Progenitor cell of endocrine pancreas (in vitro differentiated cells): ENCODE measurements at regions not wholly inside any gene's neighbourhood (a gene's known extent, or its start where the extent isn't known, plus 50 kb on each side); places are given as distances from the start of the nearest gene placed in this dataset.

ENCODE experiments used
- DNase-seq: peaks from one replicate; pipeline ENCODE4 v3.0.0; 2021; ENCODE audit warnings: low spot score; ENCODE audit not compliant: unreplicated experiment
- H3K27ac Mint-ChIP-seq: 2 replicates; pipeline ENCODE4 v1.8.0; 2021; ENCODE audit warnings: mild to moderate bottlenecking, moderate library complexity, mixed read lengths
- H3K27me3 Mint-ChIP-seq: 2 replicates; pipeline ENCODE4 v1.8.0; 2021; ENCODE audit warnings: mixed read lengths
- H3K36me3 Mint-ChIP-seq: 2 replicates; pipeline ENCODE4 v1.8.0; 2022; ENCODE audit warnings: mixed read lengths; ENCODE audit not compliant: insufficient read depth
- H3K4me1 Mint-ChIP-seq: 2 replicates; pipeline ENCODE4 v1.8.0; 2021; ENCODE audit warnings: low read depth, mixed read lengths
- H3K4me3 Mint-ChIP-seq: 2 replicates; pipeline ENCODE4 v1.8.0; 2021; ENCODE audit warnings: low read depth, mild to moderate bottlenecking, moderate library complexity, mixed read lengths
- H3K9me3 Mint-ChIP-seq: 2 replicates; pipeline ENCODE4 v1.8.0; 2021; ENCODE audit warnings: low read depth, mixed read lengths
- TF ChIP-seq, protein P1 (sequence below): fragments of 200-600 bp; sonication (generic); IDR thresholded peaks from one replicate; pipeline ENCODE4 v1.5.0; 2021; ENCODE audit warnings: antibody characterized with exemption, mild to moderate bottlenecking; ENCODE audit not compliant: unreplicated experiment

DNA sequence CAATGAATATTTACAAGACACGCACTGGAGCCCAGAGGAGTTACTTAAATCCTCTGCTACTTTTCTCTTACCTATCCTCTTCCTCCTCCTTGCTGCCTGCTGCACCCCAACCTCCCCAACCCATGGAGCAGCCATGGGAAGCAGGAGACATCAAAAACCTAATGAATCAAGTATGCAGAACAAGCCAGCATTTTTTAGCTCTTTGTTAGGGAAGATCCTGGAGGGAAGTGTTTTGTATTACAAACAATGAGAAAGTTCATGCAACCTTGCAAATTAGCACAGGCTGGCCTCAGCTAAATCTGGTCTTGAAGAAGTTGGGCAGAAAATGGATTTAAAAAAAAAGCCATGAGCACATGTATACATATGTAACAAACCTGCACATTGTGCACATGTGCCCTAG lies 498.8 kb downstream of the KIF4B start:
- no peak overlapping the region for H3K4me3 Mint-ChIP-seq
- no peaks in the 10 kb centered on the region for H3K27me3 Mint-ChIP-seq
- H3K27ac Mint-ChIP-seq: no peak overlapping the region
- TF ChIP-seq, protein P1, sequence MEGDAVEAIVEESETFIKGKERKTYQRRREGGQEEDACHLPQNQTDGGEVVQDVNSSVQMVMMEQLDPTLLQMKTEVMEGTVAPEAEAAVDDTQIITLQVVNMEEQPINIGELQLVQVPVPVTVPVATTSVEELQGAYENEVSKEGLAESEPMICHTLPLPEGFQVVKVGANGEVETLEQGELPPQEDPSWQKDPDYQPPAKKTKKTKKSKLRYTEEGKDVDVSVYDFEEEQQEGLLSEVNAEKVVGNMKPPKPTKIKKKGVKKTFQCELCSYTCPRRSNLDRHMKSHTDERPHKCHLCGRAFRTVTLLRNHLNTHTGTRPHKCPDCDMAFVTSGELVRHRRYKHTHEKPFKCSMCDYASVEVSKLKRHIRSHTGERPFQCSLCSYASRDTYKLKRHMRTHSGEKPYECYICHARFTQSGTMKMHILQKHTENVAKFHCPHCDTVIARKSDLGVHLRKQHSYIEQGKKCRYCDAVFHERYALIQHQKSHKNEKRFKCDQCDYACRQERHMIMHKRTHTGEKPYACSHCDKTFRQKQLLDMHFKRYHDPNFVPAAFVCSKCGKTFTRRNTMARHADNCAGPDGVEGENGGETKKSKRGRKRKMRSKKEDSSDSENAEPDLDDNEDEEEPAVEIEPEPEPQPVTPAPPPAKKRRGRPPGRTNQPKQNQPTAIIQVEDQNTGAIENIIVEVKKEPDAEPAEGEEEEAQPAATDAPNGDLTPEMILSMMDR: no peak
- DNase-seq: no peak
- H3K4me1 Mint-ChIP-seq: peaks cover 5% of the 10 kb centered on the region
- no peaks in the 10 kb centered on the region for H3K36me3 Mint-ChIP-seq
- no peaks in the 10 kb centered on the region for H3K9me3 Mint-ChIP-seq

DNA sequence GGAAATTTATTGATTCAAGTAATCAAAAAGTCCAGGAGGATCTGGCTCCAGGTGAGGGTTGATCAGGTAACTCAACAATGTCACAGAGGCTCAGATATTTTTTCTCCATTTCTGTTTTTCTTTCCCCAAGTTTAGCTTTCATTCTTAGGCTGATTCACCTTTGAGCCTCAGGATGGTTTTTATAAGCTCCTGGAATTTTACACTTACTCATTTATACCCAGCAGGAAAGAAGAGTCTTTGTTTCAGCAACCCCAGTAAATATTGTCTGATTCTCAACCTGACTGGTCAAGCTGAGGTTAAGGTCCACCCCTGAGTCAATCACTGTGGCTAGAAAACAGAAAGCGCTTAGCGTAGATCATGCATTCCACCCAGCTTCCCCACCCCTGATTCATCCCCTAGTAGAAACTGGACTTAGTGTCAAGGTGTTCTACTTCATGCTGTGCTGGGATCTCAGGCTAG lies 500.6 kb downstream of the KIF4B start:
- TF ChIP-seq, protein P1: no peak
- Mint-ChIP-seq H3K27ac (no peak overlapping the region), H3K9me3 (no peaks in the 10 kb centered on the region), H3K4me1 (peaks cover 5% of the 10 kb centered on the region), H3K36me3 (no peaks in the 10 kb centered on the region), H3K4me3 (no peak overlapping the region), H3K27me3 (no peaks in the 10 kb centered on the region)
- DNase-seq: no peak

DNA sequence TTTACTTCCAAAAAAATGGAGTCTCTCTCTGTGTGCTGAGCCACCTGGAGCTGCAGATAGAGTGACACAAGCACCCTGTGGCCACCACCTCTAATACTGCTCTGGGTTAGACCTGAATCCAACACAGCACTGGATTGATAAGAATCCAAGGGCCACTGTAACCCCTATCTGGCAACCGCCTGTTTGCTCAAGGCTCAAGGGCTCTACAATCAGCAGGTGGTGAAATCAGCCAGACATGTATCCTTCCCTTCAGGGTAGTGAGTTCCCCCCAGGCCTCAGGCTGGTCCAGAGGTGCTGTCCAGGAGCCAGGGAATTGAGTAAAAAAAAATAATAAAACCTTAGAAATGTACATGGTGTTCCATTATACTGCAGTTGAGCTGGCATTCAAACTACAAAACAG lies 509.0 kb downstream of the KIF4B start:
- Mint-ChIP-seq H3K27ac (no peak overlapping the region), H3K9me3 (peaks cover 3% of the 10 kb centered on the region), H3K4me1 (no peaks in the 10 kb centered on the region), H3K27me3 (no peaks in the 10 kb centered on the region), H3K4me3 (no peak overlapping the region), H3K36me3 (no peaks in the 10 kb centered on the region)
- no peak for DNase-seq
- TF ChIP-seq, protein P1: no peak

DNA sequence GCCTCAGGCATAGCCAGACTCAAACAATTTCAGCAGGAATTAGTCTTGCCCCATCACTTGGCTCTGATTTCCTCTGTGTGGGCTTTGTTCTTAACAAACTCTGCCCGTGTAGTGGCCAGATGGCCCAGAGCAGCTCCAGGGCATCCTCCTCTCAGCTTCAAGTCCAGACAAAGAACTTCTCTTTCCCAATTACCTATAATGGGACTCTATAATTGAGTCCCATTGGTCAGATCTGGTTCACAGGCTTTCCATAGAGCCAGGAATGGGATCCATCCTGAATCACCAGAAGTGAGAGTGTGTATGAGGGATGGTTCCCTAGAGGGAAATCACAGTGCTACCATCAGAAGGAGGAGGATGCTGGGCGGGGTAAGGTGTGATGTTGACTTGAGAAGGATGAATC lies 515.8 kb downstream of the KIF4B start:
- H3K36me3 Mint-ChIP-seq: no peaks in the 10 kb centered on the region
- no peak overlapping the region for H3K27ac Mint-ChIP-seq
- TF ChIP-seq, protein P1: no peak
- H3K4me3 Mint-ChIP-seq: no peak overlapping the region
- no peaks in the 10 kb centered on the region for H3K27me3 Mint-ChIP-seq
- no peaks in the 10 kb centered on the region for H3K4me1 Mint-ChIP-seq
- H3K9me3 Mint-ChIP-seq: no peaks in the 10 kb centered on the region
- DNase-seq: no peak

DNA sequence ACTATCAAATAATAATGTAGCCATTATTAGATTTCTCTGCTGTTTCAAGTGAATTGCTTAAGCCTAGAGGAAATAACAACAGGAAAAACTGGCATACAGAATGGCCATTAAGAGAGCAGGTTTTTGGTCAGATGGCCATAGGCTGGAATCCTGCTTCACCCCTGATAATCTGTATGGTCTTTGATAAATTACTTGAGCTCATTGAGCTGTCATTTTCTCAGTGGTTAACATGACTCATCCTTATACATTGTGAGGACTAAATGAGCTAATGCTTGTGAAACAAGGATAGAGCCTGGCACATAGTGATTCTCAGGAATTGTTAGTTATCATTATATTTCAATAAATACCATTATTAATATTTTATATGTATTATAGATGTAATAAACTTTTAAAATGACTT lies 516.5 kb downstream of the KIF4B start:
- H3K9me3 Mint-ChIP-seq: no peaks in the 10 kb centered on the region
- TF ChIP-seq, protein P1: no peak
- H3K27me3 Mint-ChIP-seq: no peaks in the 10 kb centered on the region
- no peak overlapping the region for H3K27ac Mint-ChIP-seq
- no peaks in the 10 kb centered on the region for H3K36me3 Mint-ChIP-seq
- no peak overlapping the region for H3K4me3 Mint-ChIP-seq
- no peaks in the 10 kb centered on the region for H3K4me1 Mint-ChIP-seq
- no peak for DNase-seq
